Right lobe of liver (tissue), 6 donors: ENCODE measurements at regions not wholly inside any gene's neighbourhood (a gene's known extent, or its start where the extent isn't known, plus 50 kb on each side); places are given as distances from the start of the nearest gene placed in this dataset.
A peak's percentile ranks its signal among the peaks of the same experiment; 100 is the strongest.
"Not testable (repeated sequence)": the region's sequence is repeated elsewhere in the genome, so short reads cannot be mapped to it uniquely, and the experiment has no call there.

Experiments
- ATAC-seq, 4 donors: fragments of 200-7000 bp; cut with Tn5 transposase; one replicate each; pipeline ENCODE4 v1.9.1; 2020; ENCODE audit warnings: mild to moderate bottlenecking in 4 of 4, moderate library complexity in 4 of 4
- DNase-seq, 3 donors: peaks; one replicate each; pipeline ENCODE4 v3.0.0-alpha.2; 2020
- H3K27ac ChIP-seq, 3 donors: fragments of 200-600 bp; one replicate each; pipeline ENCODE4 v1.8.0; 2022
- H3K27me3 ChIP-seq, 2 donors: fragments of 200-600 bp; one replicate each; pipeline ENCODE4 v1.8.0; 2022
- H3K36me3 ChIP-seq, 4 donors: fragments of 200-600 bp; sonication (generic) in 1 of 4; one replicate each; pipeline versions ENCODE4 v1.5.1 to v1.8.0; 2017 to 2022; ENCODE audit warnings: control low read depth in 1 of 4
- H3K4me1 ChIP-seq, 4 donors: fragments of 200-600 bp; sonication (generic) in 1 of 4; one replicate each; pipeline versions ENCODE4 v1.5.1 to v1.8.0; 2017 to 2022; ENCODE audit warnings: control low read depth in 1 of 4
- H3K4me3 ChIP-seq, 3 donors: fragments of 200-600 bp; one replicate each; pipeline ENCODE4 v1.8.0; 2022
- H3K9me3 ChIP-seq, 4 donors: fragments of 200-600 bp; sonication (generic) in 1 of 4; one replicate each; pipeline versions ENCODE4 v1.5.1 to v1.8.0; 2017 to 2022; ENCODE audit warnings: control low read depth in 1 of 4
- POLR2A ChIP-seq: fragments of 450-650 bp; IDR thresholded peaks from one replicate; pipeline ENCODE4 v1.6.1; 2017; ENCODE audit warnings: antibody characterized with exemption, mild to moderate bottlenecking
- WGBS: methylation state at CpG from one replicate; pipeline ENCODE4 v1.1.6; 2018; ENCODE audit warnings: low coverage, low lambda C conversion rate; ENCODE audit not compliant: insufficient coverage; ENCODE audit errors: missing lambda C conversion rate; 5-methylcytosine and 5-hydroxymethylcytosine counted together
- intact Hi-C, 2 donors: fragments of 100-400 bp; cut with DNase I; formaldehyde crosslinking; loops; one replicate each; pipeline versions ENCODE4 v1.11.2 to v1.14.1; 2022
- TF ChIP-seq, protein P1 (sequence below), 4 donors: fragments of 200-600 bp in 3 of 4; fragments of 450-650 bp in 1 of 4; IDR thresholded peaks; one replicate each; pipeline versions ENCODE4 v1.5.1 to v1.8.0; 2016 to 2022; ENCODE audit warnings: antibody characterized with exemption in 4 of 4, mild to moderate bottlenecking in 2 of 4
- donor health status: DM: no; HTN: yes; CAD: no.
- donor health status: DM: no; HTN: no; CAD: no.
- donor health status: DM: no; HTN: no; CAD: no.
- donor health status: DM: no; HTN: yes; CAD: no.
- donor health status: DM: no; HTN: yes; CAD: no.

DNA sequence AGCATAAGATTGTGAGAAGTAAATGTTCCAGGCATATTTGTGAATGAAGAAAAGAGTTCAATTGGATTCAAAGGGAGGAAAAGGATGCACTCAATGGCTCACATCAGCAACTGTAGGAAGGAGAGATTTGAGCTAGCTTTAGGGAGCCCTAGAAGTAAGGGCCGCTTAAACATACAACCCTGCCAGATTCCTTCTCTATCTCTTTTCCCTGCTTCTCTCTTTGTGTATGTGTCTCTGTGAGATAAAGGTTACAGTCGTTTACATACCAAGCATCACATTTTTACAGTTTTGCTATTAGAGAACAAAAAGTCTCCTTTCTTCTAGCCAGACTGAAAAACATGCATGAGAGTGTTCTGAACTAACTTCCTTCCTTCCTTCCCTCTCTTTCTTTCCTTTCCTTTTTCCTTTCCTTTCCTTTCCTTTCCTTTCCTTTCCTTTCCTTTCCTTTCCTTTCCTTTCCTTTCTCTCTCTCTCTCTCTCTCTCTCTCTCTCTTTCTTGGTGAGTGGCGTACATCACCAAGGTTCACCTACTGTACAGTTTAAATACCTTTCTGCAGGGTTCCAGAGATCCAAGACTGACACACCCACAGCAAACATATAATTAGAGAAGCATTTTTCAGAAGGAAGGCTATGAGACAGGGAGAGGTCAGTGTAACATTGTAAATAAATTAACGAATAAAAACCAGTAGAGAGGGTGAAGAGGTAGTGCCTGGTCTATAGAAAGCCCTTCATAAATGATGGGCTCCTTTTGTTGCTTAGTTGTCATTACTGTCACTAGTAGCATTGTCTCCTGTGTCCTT is 240.4 kb downstream of the ARL4A start:
- peaks cover 0 to 9% (median 0%) of the 10 kb centered on the region in 4 donors for H3K4me1 ChIP-seq
- no peaks in the 10 kb centered on the region for H3K27me3 ChIP-seq
- intact Hi-C loops: no loop called here
- H3K9me3 ChIP-seq: no peaks in the 10 kb centered on the region
- no peak overlapping the region for H3K4me3 ChIP-seq
- ATAC-seq: no peak
- H3K36me3 ChIP-seq: no peaks in the 10 kb centered on the region
- 68% methylated on average over 4 of the region's 4 CpGs for WGBS
- TF ChIP-seq, protein P1, sequence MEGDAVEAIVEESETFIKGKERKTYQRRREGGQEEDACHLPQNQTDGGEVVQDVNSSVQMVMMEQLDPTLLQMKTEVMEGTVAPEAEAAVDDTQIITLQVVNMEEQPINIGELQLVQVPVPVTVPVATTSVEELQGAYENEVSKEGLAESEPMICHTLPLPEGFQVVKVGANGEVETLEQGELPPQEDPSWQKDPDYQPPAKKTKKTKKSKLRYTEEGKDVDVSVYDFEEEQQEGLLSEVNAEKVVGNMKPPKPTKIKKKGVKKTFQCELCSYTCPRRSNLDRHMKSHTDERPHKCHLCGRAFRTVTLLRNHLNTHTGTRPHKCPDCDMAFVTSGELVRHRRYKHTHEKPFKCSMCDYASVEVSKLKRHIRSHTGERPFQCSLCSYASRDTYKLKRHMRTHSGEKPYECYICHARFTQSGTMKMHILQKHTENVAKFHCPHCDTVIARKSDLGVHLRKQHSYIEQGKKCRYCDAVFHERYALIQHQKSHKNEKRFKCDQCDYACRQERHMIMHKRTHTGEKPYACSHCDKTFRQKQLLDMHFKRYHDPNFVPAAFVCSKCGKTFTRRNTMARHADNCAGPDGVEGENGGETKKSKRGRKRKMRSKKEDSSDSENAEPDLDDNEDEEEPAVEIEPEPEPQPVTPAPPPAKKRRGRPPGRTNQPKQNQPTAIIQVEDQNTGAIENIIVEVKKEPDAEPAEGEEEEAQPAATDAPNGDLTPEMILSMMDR (IDR thresholded peaks at IDR 0.05): no peak
- no peak for TF ChIP-seq POLR2A
- no peak for DNase-seq
- no peak overlapping the region for H3K27ac ChIP-seq

GRCh38 chr7:12929476-12930140 is 242.2 kb downstream of the ARL4A start:
- H3K4me3 ChIP-seq: no peak overlapping the region
- no peaks in the 10 kb centered on the region for H3K9me3 ChIP-seq
- no peaks in the 10 kb centered on the region for H3K36me3 ChIP-seq
- TF ChIP-seq, protein P1 (IDR thresholded peaks at IDR 0.05): no peak
- no peak for TF ChIP-seq POLR2A
- 45% methylated on average over 1 of the region's 1 CpG for WGBS
- no peak for DNase-seq
- no peaks in the 10 kb centered on the region for H3K27me3 ChIP-seq
- no peaks in the 10 kb centered on the region for H3K4me1 ChIP-seq
- intact Hi-C loops: no loop called here
- no peak overlapping the region for H3K27ac ChIP-seq
- peak in 2 of 4 donors; percentile 44 to 77 for ATAC-seq

DNA sequence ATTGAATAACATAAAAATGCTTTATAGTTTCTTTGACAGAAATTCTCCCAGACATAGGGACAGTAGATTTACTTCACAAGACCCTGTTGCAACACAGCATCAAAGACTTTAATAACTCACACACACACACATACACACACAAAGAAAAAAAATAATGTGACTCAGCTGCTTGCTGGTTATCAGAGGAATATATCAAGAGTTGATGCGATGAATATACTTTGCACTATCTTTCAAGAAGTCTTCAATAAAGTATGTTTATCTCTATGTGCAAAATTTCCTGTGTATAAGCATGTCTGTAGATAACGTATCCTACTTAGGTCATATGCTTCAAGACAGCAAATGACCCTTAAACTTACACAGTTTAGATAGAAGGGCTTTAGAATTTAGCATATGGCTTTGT is 243.1 kb downstream of the ARL4A start:
- no peaks in the 10 kb centered on the region for H3K36me3 ChIP-seq
- no peaks in the 10 kb centered on the region for H3K27me3 ChIP-seq
- intact Hi-C loops: no loop called here
- no peak for TF ChIP-seq POLR2A
- TF ChIP-seq, protein P1 (IDR thresholded peaks at IDR 0.05): no peak
- no peak for DNase-seq
- H3K4me1 ChIP-seq: no peaks in the 10 kb centered on the region
- H3K9me3 ChIP-seq: no peaks in the 10 kb centered on the region
- no peak overlapping the region for H3K27ac ChIP-seq
- H3K4me3 ChIP-seq: no peak overlapping the region
- WGBS: 91% methylated on average over 2 of the region's 2 CpGs
- no peak for ATAC-seq

DNA sequence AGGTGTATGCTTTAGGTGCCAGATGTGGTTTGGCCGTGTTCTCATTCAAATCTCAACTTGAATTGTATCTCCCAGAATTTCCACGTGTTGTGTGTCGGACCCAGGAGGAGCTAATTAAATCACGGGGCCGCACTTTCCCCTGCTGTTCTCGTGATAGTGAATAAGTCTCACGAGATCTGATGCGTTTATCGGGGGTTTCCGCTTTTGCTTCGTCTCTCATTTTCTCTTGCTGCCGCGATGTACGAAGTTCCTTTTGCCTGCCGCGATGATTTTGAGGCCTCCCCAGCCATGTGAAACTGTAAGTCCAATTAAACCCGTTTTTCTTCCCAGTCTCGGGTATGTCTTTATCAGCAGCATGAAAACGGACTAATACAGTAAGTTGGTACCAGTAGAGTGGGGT is 244.0 kb downstream of the ARL4A start:
- H3K9me3 ChIP-seq, intact Hi-C loops, DNase-seq, H3K27ac ChIP-seq, H3K36me3 ChIP-seq, ATAC-seq, H3K27me3 ChIP-seq, H3K4me1 ChIP-seq, H3K4me3 ChIP-seq: not testable (repeated sequence)
- 85% methylated on average over 5 of the region's 19 CpGs for WGBS

- WGBS: 96% methylated on average over 7 of the region's 11 CpGs
- ATAC-seq (no peak), DNase-seq (no peak)
- H3K4me3 ChIP-seq: no peak overlapping the region
- no peaks in the 10 kb centered on the region for H3K27me3 ChIP-seq
- no peak overlapping the region for H3K27ac ChIP-seq
- no peaks in the 10 kb centered on the region for H3K9me3 ChIP-seq
- no peaks in the 10 kb centered on the region for H3K36me3 ChIP-seq
- no peak for TF ChIP-seq POLR2A
- TF ChIP-seq, protein P1 (IDR thresholded peaks at IDR 0.05): no peak
- H3K4me1 ChIP-seq: peaks cover 0 to 27% (median 11%) of the 10 kb centered on the region in 4 donors
- intact Hi-C loops: no loop called here
These were observed 252.3 kb downstream of the ARL4A start for GRCh38 chr7:12939694-12940093.
